ENCODE measurements at regions not wholly inside any gene's neighbourhood (a gene's known extent, or its start where the extent isn't known, plus 50 kb on each side); places are given as distances from the start of the nearest gene placed in this dataset.
"Not testable (repeated sequence)": the region's sequence is repeated elsewhere in the genome, so short reads cannot be mapped to it uniquely, and the experiment has no call there.

GRCh38 chr18:21978546-21979170, 190.7 kb upstream of the GATA6 start:
- DNase-seq (ENCODE audit: extremely low read depth, low read depth): no peak
- TF ChIP-seq CTCF (IDR thresholded peaks at IDR 0.05; ENCODE audit: low read depth, low read length): no peak

- no peak for DNase-seq (ENCODE audit: extremely low read depth, low read depth)
- no peak for TF ChIP-seq CTCF (IDR thresholded peaks at IDR 0.05; ENCODE audit: low read depth, low read length)
Measured at GRCh38 chr18:21979171-21979560, 190.2 kb upstream of the GATA6 start.

DNA sequence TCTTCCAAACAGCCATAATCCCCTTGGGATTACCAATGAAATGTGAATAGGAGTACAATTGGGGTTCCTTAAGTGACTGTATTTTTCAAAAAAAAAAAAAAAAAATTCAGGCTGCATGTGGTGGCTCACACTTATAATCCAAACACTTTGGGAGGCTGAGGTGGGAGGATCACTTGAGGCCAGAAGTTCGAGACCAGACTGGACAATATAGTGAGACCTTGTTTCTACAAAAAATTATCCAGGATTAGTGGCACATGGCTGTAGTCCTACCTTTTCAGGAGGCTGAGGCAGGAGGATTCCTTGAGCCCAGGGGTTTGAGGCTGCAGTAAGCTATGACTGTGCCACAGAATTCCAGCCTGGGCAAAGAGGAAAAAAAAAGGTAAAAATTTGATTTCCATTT, 189.6 kb upstream of the GATA6 start:
- no peak for TF ChIP-seq CTCF (IDR thresholded peaks at IDR 0.05; ENCODE audit: low read depth, low read length)
- DNase-seq (ENCODE audit: extremely low read depth, low read depth): no peak

DNA sequence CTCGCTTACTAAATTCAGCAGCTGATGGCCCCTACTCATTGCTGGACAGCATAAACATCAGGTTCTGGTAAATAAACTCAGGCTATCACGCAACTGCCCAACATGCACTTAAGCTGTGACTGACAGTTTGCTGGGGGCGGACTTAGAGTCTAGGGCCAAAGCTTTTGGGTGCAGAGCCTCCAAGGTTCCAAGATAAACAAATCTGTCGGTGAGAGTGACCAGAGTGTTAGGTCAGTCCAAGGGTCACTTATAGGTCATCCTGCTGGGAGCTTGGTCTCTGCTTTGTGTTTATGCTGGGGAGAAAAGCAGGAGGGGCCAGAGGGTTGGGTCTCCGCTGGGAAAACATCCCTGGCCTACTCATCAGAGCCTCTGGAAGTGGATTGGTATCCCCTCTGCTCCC, 188.6 kb upstream of the GATA6 start:
- DNase-seq (ENCODE audit: extremely low read depth, low read depth): no peak

GRCh38 chr18:21981489-21981888, 187.9 kb upstream of the GATA6 start:
- not testable (repeated sequence) for DNase-seq (ENCODE audit: extremely low read depth, low read depth)

More for the DNA sequence above, 188.6 kb upstream of the GATA6 start:
- no peak for TF ChIP-seq CTCF (IDR thresholded peaks at IDR 0.05; ENCODE audit: low read depth, low read length)

GRCh38 chr18:21991081-21991534, 178.3 kb upstream of the GATA6 start:
- DNase-seq (ENCODE audit: extremely low read depth, low read depth): no peak
- no peak for TF ChIP-seq CTCF (IDR thresholded peaks at IDR 0.05; ENCODE audit: low read depth, low read length)

DNA sequence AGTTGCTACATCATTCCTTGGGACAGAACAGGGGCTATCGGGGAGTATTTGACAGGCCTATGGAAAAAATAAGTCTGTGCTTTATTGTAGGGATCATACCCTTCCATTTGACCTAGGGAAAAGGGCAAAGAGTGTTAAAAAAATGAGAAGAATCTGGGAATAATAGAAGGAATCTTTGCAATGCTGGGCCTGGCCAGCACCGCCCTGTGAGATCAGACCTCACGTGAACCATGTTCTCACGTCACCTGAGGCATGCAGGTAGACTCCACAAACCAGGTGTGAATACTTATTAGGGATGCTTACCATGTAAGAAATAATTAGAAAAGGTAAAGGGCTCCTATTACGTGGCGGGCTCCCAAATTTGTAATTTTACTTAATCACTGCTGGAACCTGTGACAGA, 177.5 kb upstream of the GATA6 start:
- no peak for DNase-seq (ENCODE audit: extremely low read depth, low read depth)
- TF ChIP-seq CTCF (IDR thresholded peaks at IDR 0.05; ENCODE audit: low read depth, low read length): no peak

DNA sequence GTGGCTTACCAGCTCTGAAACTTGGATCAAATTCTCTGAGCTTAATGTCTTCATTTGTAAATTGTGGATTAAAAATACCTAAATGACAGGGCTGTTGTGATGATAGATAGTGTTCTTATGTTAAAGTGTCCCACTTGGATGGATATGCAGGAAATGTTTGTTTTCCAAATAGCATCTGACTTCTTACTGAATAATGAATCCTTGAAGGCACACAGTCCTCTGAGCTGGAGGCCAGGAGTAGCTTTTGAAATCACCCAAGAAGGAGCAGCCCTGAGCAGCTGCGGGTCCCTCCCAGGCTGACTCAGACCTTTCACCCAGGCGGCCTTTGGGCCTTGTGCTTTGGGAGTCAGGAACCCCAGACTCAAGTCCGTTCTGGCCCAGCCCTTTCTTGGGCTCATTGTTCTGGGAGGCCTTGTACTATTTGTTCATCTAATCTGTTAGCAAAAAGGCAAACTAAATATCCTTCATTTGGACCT, 173.0 kb upstream of the GATA6 start:
- TF ChIP-seq CTCF (IDR thresholded peaks at IDR 0.05; ENCODE audit: low read depth, low read length): no peak
- no peak for DNase-seq (ENCODE audit: extremely low read depth, low read depth)

All from AG09319 (cell line).